ENCODE measurements at regions not wholly inside any gene's neighbourhood (a gene's known extent, or its start where the extent isn't known, plus 50 kb on each side); places are given as distances from the start of the nearest gene placed in this dataset.
"Not testable (repeated sequence)": the region's sequence is repeated elsewhere in the genome, so short reads cannot be mapped to it uniquely, and the experiment has no call there.

DNA sequence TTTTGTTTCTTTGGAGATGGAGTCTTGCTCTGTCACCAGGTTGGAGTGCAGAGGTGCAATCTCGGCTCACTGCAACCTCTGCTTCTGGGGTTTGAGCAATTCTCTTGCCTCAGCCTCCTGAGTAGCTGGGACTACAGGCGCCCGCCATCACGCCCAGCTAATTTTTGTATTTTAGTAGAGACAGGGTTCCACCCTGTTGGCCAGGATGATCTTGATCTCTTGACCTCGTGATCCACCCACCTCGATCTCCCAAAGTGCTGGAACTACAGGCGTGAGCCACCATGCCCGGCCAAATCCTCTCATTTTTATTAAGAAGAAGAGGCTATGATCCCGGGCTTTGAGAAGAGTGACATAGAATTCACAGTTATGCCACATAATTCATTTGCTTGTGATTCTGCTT is 1178.4 kb downstream of the NSUN3 start:
- H3K4me3 ChIP-seq; H3K79me2 ChIP-seq (ENCODE audit: control insufficient read depth, insufficient read depth, low read length); FAIRE-seq; DNase-seq (ENCODE audit: extremely low read depth in 1 of 4, low spot score in 3 of 4); H3K27ac ChIP-seq (ENCODE audit: extremely low read depth, low read depth, low read length); H3K4me2 ChIP-seq (ENCODE audit: insufficient read depth, low read length); in situ Hi-C loops (cut with MboI); H3K36me3 ChIP-seq (ENCODE audit: control insufficient read depth, insufficient read depth, low read length); intact Hi-C loops (cut with micrococcal nuclease); H3K27me3 ChIP-seq (ENCODE audit: control insufficient read depth in 2 of 2, insufficient read depth in 2 of 2, low read length in 2 of 2); POLR2A ChIA-PET; H3K9me1 ChIP-seq (ENCODE audit: control insufficient read depth, insufficient read depth, low read length); BruUV-seq (replicated peaks); H2AFZ ChIP-seq (ENCODE audit: low read depth, low read length); CTCF ChIA-PET (ENCODE audit: low intra/inter-chr PET ratio); H4K20me1 ChIP-seq (replicated peaks; ENCODE audit: control insufficient read depth, insufficient read depth, low read length); ATAC-seq; H3K9me3 ChIP-seq (replicated peaks; ENCODE audit: control insufficient read depth, insufficient read depth, low read depth, low read length); H3K9ac ChIP-seq (ENCODE audit: insufficient read depth in 1 of 2, low read depth in 2 of 2, low read length in 2 of 2); H3K4me1 ChIP-seq (replicated peaks in 1 of 2; ENCODE audit: control insufficient read depth in 2 of 2, insufficient read depth in 2 of 2, low read length in 2 of 2): not testable (repeated sequence)
- 0% methylated on average over 5 of the region's 9 CpGs for WGBS (ENCODE audit: insufficient coverage, low coverage, missing lambda C conversion rate)

- Histone ChIP-seq H2AFZ (ENCODE audit: low read depth, low read length) (no peak overlapping the region), H3K4me3 (no peak overlapping the region), H3K27me3 (ENCODE audit: control insufficient read depth in 2 of 2, insufficient read depth in 2 of 2, low read length in 2 of 2) (no peaks in the 10 kb centered on the region), H3K36me3 (ENCODE audit: control insufficient read depth, insufficient read depth, low read length) (no peaks in the 10 kb centered on the region), H3K9me3 (replicated peaks; ENCODE audit: control insufficient read depth, insufficient read depth, low read depth, low read length) (no peaks in the 10 kb centered on the region), H3K27ac (ENCODE audit: extremely low read depth, low read depth, low read length) (no peak overlapping the region), H3K9ac (ENCODE audit: insufficient read depth in 1 of 2, low read depth in 2 of 2, low read length in 2 of 2) (no peak overlapping the region), H3K79me2 (ENCODE audit: control insufficient read depth, insufficient read depth, low read length) (no peaks in the 10 kb centered on the region), H3K4me1 (replicated peaks in 1 of 2; ENCODE audit: control insufficient read depth in 2 of 2, insufficient read depth in 2 of 2, low read length in 2 of 2) (no peaks in the 10 kb centered on the region), H3K4me2 (ENCODE audit: insufficient read depth, low read length) (no peak overlapping the region), H3K9me1 (ENCODE audit: control insufficient read depth, insufficient read depth, low read length) (no peaks in the 10 kb centered on the region), H4K20me1 (replicated peaks; ENCODE audit: control insufficient read depth, insufficient read depth, low read length) (no peaks in the 10 kb centered on the region)
- in situ Hi-C loops (cut with MboI): no loop called here
- CTCF ChIA-PET (ENCODE audit: low intra/inter-chr PET ratio): no interaction called here
- BruUV-seq (replicated peaks): no TSS peak
- ATAC-seq: no peak
- POLR2A ChIA-PET: no interaction called here
- no peak for FAIRE-seq
- DNase-seq (ENCODE audit: extremely low read depth in 1 of 4, low spot score in 3 of 4): no peak
- 3% methylated on average over 5 of the region's 5 CpGs for WGBS (ENCODE audit: insufficient coverage, low coverage, missing lambda C conversion rate)
- intact Hi-C loops (cut with micrococcal nuclease): no loop called here
- TF ChIP-seq, protein P1, sequence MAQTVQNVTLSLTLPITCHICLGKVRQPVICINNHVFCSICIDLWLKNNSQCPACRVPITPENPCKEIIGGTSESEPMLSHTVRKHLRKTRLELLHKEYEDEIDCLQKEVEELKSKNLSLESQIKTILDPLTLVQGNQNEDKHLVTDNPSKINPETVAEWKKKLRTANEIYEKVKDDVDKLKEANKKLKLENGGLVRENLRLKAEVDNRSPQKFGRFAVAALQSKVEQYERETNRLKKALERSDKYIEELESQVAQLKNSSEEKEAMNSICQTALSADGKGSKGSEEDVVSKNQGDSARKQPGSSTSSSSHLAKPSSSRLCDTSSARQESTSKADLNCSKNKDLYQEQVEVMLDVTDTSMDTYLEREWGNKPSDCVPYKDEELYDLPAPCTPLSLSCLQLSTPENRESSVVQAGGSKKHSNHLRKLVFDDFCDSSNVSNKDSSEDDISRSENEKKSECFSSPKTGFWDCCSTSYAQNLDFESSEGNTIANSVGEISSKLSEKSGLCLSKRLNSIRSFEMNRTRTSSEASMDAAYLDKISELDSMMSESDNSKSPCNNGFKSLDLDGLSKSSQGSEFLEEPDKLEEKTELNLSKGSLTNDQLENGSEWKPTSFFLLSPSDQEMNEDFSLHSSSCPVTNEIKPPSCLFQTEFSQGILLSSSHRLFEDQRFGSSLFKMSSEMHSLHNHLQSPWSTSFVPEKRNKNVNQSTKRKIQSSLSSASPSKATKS (CRISPR knock-in tag; IDR thresholded peaks at IDR 0.05): no peak
- TF ChIP-seq TEAD1 (CRISPR knock-in tag; IDR thresholded peaks at IDR 0.05) (no peak), HDAC3 (IDR thresholded peaks at IDR 0.05; ENCODE audit: borderline replicate concordance, partially characterized antibody) (no peak), SIN3A (IDR thresholded peaks at IDR 0.05; ENCODE audit: borderline replicate concordance in 2 of 2, control insufficient read depth in 1 of 2, low read depth in 2 of 2, low read length in 2 of 2) (no peak), ZNF324 (CRISPR knock-in tag; IDR thresholded peaks at IDR 0.05) (no peak), NFE2 (IDR thresholded peaks at IDR 0.05; ENCODE audit: low read depth) (no peak), SMAD1 (IDR thresholded peaks at IDR 0.05; ENCODE audit: low read depth, low read length, partially characterized antibody) (no peak), ZNF280B (CRISPR knock-in tag; IDR thresholded peaks at IDR 0.05) (no peak), TCF15 (CRISPR knock-in tag; IDR thresholded peaks at IDR 0.05) (no peak), KLF6 (CRISPR knock-in tag; IDR thresholded peaks at IDR 0.05; ENCODE audit: borderline replicate concordance) (no peak)
- TF ChIP-seq, protein P2, sequence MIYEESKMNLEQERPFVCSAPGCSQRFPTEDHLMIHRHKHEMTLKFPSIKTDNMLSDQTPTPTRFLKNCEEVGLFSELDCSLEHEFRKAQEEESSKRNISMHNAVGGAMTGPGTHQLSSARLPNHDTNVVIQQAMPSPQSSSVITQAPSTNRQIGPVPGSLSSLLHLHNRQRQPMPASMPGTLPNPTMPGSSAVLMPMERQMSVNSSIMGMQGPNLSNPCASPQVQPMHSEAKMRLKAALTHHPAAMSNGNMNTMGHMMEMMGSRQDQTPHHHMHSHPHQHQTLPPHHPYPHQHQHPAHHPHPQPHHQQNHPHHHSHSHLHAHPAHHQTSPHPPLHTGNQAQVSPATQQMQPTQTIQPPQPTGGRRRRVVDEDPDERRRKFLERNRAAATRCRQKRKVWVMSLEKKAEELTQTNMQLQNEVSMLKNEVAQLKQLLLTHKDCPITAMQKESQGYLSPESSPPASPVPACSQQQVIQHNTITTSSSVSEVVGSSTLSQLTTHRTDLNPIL (CRISPR knock-in tag; IDR thresholded peaks at IDR 0.05): no peak
Observed at GRCh38 chr3:95246413-95246812, 1183.6 kb downstream of the NSUN3 start.

Measured in K562 (cell line).